Naive B cell (primary cell): ENCODE measurements at regions not wholly inside any gene's neighbourhood (a gene's known extent, or its start where the extent isn't known, plus 50 kb on each side); places are given as distances from the start of the nearest gene placed in this dataset.

Experiments used
- ATAC-seq, 2 donors: fragments of 150-1000 bp; cut with Tn5 transposase; 2 replicates each; pipeline ENCODE4 v1.10.0; 2021; ENCODE audit warnings: low read depth in 2 of 2, mild to moderate bottlenecking in 2 of 2, moderate library complexity in 2 of 2
- DNase-seq: peaks from one replicate; pipeline ENCODE4 v3.0.0; 2022
- H3K27ac Mint-ChIP-seq, 6 donors: one replicate each; pipeline ENCODE4 v1.8.0; 2020 to 2022; ENCODE audit warnings: mild to moderate bottlenecking in 6 of 6, mixed read lengths in 6 of 6, moderate library complexity in 5 of 6, inconsistent platforms in 2 of 6
- H3K27me3 Mint-ChIP-seq, 3 donors: one replicate each; pipeline ENCODE4 v1.8.0; 2021 to 2022; ENCODE audit warnings: mixed read lengths in 3 of 3, mild to moderate bottlenecking in 1 of 3
- H3K36me3 Mint-ChIP-seq, 2 donors: one replicate each; pipeline ENCODE4 v1.8.0; 2020 to 2022; ENCODE audit warnings: mixed read lengths in 2 of 2, inconsistent platforms in 1 of 2, mild to moderate bottlenecking in 1 of 2
- H3K4me1 Mint-ChIP-seq, 3 donors: one replicate each; pipeline ENCODE4 v1.8.0; 2020 to 2022; ENCODE audit warnings: mixed read lengths in 3 of 3, inconsistent platforms in 1 of 3, mild to moderate bottlenecking in 1 of 3, moderate library complexity in 1 of 3
- H3K4me3 Mint-ChIP-seq, 8 donors: one replicate each; pipeline ENCODE4 v1.8.0; 2020 to 2022; ENCODE audit warnings: mild to moderate bottlenecking in 8 of 8, mixed read lengths in 8 of 8, moderate library complexity in 8 of 8, inconsistent platforms in 2 of 8
- H3K9me3 Mint-ChIP-seq, 7 donors: one replicate each; pipeline ENCODE4 v1.8.0; 2020 to 2022; ENCODE audit warnings: mixed read lengths in 7 of 7, mild to moderate bottlenecking in 5 of 7, inconsistent platforms in 2 of 7, moderate library complexity in 1 of 7

GRCh38 chr5:175242207-175242606 is 201.8 kb downstream of the DRD1 start:
- peaks cover 0 to 20% (median 0%) of the 10 kb centered on the region in 7 donors for H3K9me3 Mint-ChIP-seq
- peaks cover 8 to 16% (median 15%) of the 10 kb centered on the region in 3 donors for H3K27me3 Mint-ChIP-seq
- no peaks in the 10 kb centered on the region for H3K4me1 Mint-ChIP-seq
- H3K36me3 Mint-ChIP-seq, result peaks cover 0 to 8% of the 10 kb centered on the region in 2 donors
- ATAC-seq, result no peak
- no peak overlapping the region for H3K4me3 Mint-ChIP-seq
- no peak for DNase-seq
- H3K27ac Mint-ChIP-seq, result no peak overlapping the region

DNA sequence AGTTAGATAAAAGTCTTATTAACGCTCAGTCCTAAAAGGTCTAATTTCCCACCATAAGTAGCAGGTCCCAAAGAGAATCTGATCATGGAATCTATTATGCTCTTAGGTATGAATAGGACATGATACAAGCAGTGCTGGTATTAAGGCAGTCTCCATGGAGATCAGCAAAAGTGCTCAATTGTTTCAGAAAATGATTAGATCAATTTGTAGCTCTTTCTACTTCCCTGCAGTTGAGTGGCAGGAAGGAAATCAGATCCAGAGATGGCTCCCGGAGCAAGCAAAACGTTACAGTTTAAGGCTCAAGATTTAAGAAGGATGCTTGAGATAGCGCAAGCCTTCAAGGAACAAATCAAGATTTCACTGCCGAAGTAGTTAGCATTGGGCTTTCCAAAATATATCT is 205.7 kb downstream of the DRD1 start:
- Mint-ChIP-seq H3K27me3 (peaks cover 5 to 8% (median 8%) of the 10 kb centered on the region in 3 donors), H3K27ac (no peak overlapping the region), H3K4me1 (no peaks in the 10 kb centered on the region), H3K4me3 (no peak overlapping the region), H3K36me3 (peaks cover 0 to 8% of the 10 kb centered on the region in 2 donors), H3K9me3 (peaks cover 0 to 13% (median 0%) of the 10 kb centered on the region in 7 donors)
- no peak for ATAC-seq
- no peak for DNase-seq

DNA sequence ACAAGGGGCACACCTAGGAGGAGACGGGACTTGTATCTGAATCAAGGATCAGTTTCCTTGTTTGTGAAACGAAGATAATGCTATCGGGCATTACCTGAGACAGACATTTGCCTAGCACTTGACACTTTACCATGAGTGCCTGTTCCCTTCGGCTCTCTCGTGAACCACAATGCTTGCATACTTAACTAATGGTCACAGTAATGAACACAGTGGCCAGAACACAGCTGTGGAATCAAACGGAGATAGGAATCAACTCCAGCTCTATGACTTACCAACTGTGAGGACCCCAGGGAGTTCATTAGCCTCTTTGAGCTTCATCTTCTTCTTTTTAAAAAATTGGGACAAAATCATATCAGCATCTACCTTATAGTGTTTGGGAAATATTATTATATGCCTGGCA is 207.8 kb downstream of the DRD1 start:
- no peak overlapping the region for H3K4me3 Mint-ChIP-seq
- DNase-seq (no peak), ATAC-seq (no peak)
- no peak overlapping the region for H3K27ac Mint-ChIP-seq
- peaks cover 5 to 8% (median 8%) of the 10 kb centered on the region in 3 donors for H3K27me3 Mint-ChIP-seq
- H3K9me3 Mint-ChIP-seq, result peaks cover 0 to 15% (median 0%) of the 10 kb centered on the region in 7 donors
- no peaks in the 10 kb centered on the region for H3K4me1 Mint-ChIP-seq
- peaks cover 0 to 8% of the 10 kb centered on the region in 2 donors for H3K36me3 Mint-ChIP-seq

- Mint-ChIP-seq H3K4me3 (no peak overlapping the region), H3K27ac (no peak overlapping the region), H3K27me3 (peaks cover 5 to 8% (median 8%) of the 10 kb centered on the region in 3 donors), H3K9me3 (peaks cover 0 to 15% (median under 1%) of the 10 kb centered on the region in 7 donors), H3K4me1 (no peaks in the 10 kb centered on the region), H3K36me3 (peaks cover 0 to 8% of the 10 kb centered on the region in 2 donors)
- DNase-seq (no peak), ATAC-seq (no peak)
Measured at GRCh38 chr5:175235251-175235960, 208.6 kb downstream of the DRD1 start.

DNA sequence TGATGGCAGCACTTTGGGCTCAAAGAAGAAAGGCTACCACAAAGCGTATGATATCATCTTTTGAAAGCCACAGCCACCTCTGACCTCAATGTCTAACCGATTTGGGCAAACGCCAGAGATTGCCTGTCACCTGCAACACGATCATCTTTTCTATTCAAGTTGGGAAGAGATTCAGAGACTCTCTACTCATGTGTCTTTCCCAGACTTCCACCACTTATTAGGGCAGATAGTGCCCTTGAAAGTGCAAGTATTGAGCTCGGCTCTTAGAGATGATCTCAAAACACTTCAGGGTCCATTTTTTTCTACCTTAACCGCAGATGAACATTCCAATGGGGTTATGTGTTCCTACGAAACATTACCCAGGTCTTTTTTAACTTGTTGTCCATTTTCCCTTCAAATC is 213.7 kb downstream of the DRD1 start:
- H3K9me3 Mint-ChIP-seq, result peaks cover 0 to 13% (median 5%) of the 10 kb centered on the region in 7 donors
- no peaks in the 10 kb centered on the region for H3K4me1 Mint-ChIP-seq
- no peak overlapping the region for H3K4me3 Mint-ChIP-seq
- no peak for DNase-seq
- no peaks in the 10 kb centered on the region for H3K36me3 Mint-ChIP-seq
- no peak for ATAC-seq
- H3K27ac Mint-ChIP-seq, result no peak overlapping the region
- H3K27me3 Mint-ChIP-seq, result peaks cover 0 to 5% (median 5%) of the 10 kb centered on the region in 3 donors

- Mint-ChIP-seq H3K27ac (no peak overlapping the region), H3K4me3 (no peak overlapping the region), H3K4me1 (no peaks in the 10 kb centered on the region), H3K27me3 (peaks cover 0 to 11% (median 5%) of the 10 kb centered on the region in 3 donors), H3K9me3 (peaks cover 0 to 8% (median 5%) of the 10 kb centered on the region in 7 donors), H3K36me3 (no peaks in the 10 kb centered on the region)
- DNase-seq (no peak), ATAC-seq (no peak)
Measured at GRCh38 chr5:175226506-175226905, 217.5 kb downstream of the DRD1 start.

GRCh38 chr5:175223291-175223690 is 220.7 kb downstream of the DRD1 start:
- H3K36me3 Mint-ChIP-seq, result no peaks in the 10 kb centered on the region
- no peak overlapping the region for H3K4me3 Mint-ChIP-seq
- DNase-seq, result no peak
- H3K9me3 Mint-ChIP-seq, result peaks cover 0 to 11% (median 0%) of the 10 kb centered on the region in 7 donors
- peaks cover 0 to 11% (median 10%) of the 10 kb centered on the region in 3 donors for H3K27me3 Mint-ChIP-seq
- no peak for ATAC-seq
- no peaks in the 10 kb centered on the region for H3K4me1 Mint-ChIP-seq
- peak overlapping the region in 1 of 6 donors; percentile 84 for H3K27ac Mint-ChIP-seq

DNA sequence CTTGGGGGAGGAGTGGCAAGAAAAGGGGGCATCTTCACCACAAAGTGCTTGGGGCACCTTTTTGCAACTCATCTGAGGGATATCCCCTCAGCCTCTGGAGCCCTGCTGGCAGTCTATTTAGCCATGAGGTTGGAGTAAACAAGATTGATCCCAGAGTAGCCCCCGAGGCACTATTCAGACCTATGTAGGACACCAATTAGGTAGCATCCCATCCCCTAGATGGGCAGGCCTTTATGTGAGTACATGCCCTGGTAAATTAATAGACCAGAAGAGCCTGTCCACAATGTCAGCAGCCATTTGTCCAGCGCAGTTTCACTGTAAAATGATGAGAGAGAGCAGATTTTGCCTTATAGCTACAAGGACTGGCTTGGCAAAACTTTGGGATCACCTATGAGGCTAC is 221.4 kb downstream of the DRD1 start:
- DNase-seq (no peak), ATAC-seq (no peak)
- Mint-ChIP-seq H3K36me3 (no peaks in the 10 kb centered on the region), H3K27ac (no peak overlapping the region), H3K4me3 (no peak overlapping the region), H3K9me3 (peaks cover 0 to 11% (median 0%) of the 10 kb centered on the region in 7 donors), H3K4me1 (no peaks in the 10 kb centered on the region), H3K27me3 (peaks cover 0 to 11% (median 10%) of the 10 kb centered on the region in 3 donors)

DNA sequence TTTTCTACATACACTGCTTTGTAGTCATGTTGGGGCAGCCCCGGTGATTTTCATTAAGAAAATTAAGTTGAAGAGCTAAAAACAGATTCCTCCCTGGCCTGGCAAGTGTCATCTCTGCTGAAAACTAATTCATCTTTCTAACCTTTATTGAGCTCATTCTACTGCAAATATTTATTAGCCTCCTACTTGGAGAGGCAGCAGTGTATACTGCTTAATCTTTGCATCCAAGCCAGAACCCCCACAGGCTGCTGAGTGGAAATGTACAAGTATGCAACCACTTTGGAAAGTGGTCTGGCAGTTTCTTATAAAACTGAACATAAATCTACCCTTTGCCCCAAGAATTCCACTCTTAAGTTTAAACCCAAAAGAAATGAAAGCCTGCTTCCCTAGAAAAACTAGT is 223.4 kb downstream of the DRD1 start:
- Mint-ChIP-seq H3K27me3 (peaks cover 0 to 19% (median 9%) of the 10 kb centered on the region in 3 donors), H3K9me3 (peaks cover 0 to 5% (median under 1%) of the 10 kb centered on the region in 7 donors), H3K36me3 (no peaks in the 10 kb centered on the region), H3K4me3 (no peak overlapping the region), H3K27ac (no peak overlapping the region), H3K4me1 (no peaks in the 10 kb centered on the region)
- ATAC-seq, result no peak
- DNase-seq, result no peak

GRCh38 chr5:175219366-175219765 is 224.6 kb downstream of the DRD1 start:
- Mint-ChIP-seq H3K4me1 (no peaks in the 10 kb centered on the region), H3K27me3 (peaks cover 0 to 18% (median 9%) of the 10 kb centered on the region in 3 donors), H3K27ac (no peak overlapping the region), H3K9me3 (peaks cover 0 to 5% (median 0%) of the 10 kb centered on the region in 7 donors), H3K36me3 (no peaks in the 10 kb centered on the region), H3K4me3 (no peak overlapping the region)
- ATAC-seq (no peak), DNase-seq (no peak)

- peaks cover 0 to 11% (median 9%) of the 10 kb centered on the region in 3 donors for H3K27me3 Mint-ChIP-seq
- ATAC-seq (no peak), DNase-seq (no peak)
- no peaks in the 10 kb centered on the region for H3K36me3 Mint-ChIP-seq
- no peak overlapping the region for H3K27ac Mint-ChIP-seq
- H3K4me3 Mint-ChIP-seq, result no peak overlapping the region
- peaks cover 0 to 5% (median 0%) of the 10 kb centered on the region in 7 donors for H3K9me3 Mint-ChIP-seq
- H3K4me1 Mint-ChIP-seq, result no peaks in the 10 kb centered on the region
Measured at GRCh38 chr5:175216991-175217390, 227.0 kb downstream of the DRD1 start.

GRCh38 chr5:175215906-175216305 is 228.1 kb downstream of the DRD1 start:
- Mint-ChIP-seq H3K36me3 (no peaks in the 10 kb centered on the region), H3K27me3 (peaks cover 0 to 11% (median 8%) of the 10 kb centered on the region in 3 donors), H3K27ac (no peak overlapping the region), H3K4me3 (no peak overlapping the region), H3K4me1 (no peaks in the 10 kb centered on the region), H3K9me3 (peaks cover 0 to 6% (median 2%) of the 10 kb centered on the region in 7 donors)
- no peak for DNase-seq
- ATAC-seq, result no peak

- DNase-seq, result no peak
Measured at GRCh38 chr5:175214152-175214551, 229.8 kb downstream of the DRD1 start.

More at GRCh38 chr5:175214152-175214551, 229.8 kb downstream of the DRD1 start:
- Mint-ChIP-seq H3K4me3 (no peak overlapping the region), H3K36me3 (no peaks in the 10 kb centered on the region), H3K4me1 (no peaks in the 10 kb centered on the region), H3K9me3 (peaks cover 0 to 11% (median 3%) of the 10 kb centered on the region in 7 donors), H3K27ac (no peak overlapping the region), H3K27me3 (peaks cover 0 to 11% (median 3%) of the 10 kb centered on the region in 3 donors)
- ATAC-seq, result no peak
